ENCODE measurements at regions not wholly inside any gene's neighbourhood (a gene's known extent, or its start where the extent isn't known, plus 50 kb on each side); places are given as distances from the start of the nearest gene placed in this dataset.

GRCh38 chr6:159414711-159415110 lies 245.5 kb downstream of the FNDC1 start:
- TF ChIP-seq, protein P1, sequence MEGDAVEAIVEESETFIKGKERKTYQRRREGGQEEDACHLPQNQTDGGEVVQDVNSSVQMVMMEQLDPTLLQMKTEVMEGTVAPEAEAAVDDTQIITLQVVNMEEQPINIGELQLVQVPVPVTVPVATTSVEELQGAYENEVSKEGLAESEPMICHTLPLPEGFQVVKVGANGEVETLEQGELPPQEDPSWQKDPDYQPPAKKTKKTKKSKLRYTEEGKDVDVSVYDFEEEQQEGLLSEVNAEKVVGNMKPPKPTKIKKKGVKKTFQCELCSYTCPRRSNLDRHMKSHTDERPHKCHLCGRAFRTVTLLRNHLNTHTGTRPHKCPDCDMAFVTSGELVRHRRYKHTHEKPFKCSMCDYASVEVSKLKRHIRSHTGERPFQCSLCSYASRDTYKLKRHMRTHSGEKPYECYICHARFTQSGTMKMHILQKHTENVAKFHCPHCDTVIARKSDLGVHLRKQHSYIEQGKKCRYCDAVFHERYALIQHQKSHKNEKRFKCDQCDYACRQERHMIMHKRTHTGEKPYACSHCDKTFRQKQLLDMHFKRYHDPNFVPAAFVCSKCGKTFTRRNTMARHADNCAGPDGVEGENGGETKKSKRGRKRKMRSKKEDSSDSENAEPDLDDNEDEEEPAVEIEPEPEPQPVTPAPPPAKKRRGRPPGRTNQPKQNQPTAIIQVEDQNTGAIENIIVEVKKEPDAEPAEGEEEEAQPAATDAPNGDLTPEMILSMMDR (conservative IDR thresholded peaks at IDR 0.05; ENCODE audit: low read length): no peak
- no peak for TF ChIP-seq EZH2phosphoT487 (IDR thresholded peaks at IDR 0.05; ENCODE audit: borderline replicate concordance, low read depth, low read length)

Data from OCI-LY7 (cell line).